Dendritic cell treated with granulocyte-macrophage colony-stimulating factor and Interleukin-4, amounts not matched to agents 40 ng/mL and 50 ng/mL, for 4 days (primary cell): ENCODE measurements at regions not wholly inside any gene's neighbourhood (a gene's known extent, or its start where the extent isn't known, plus 50 kb on each side); places are given as distances from the start of the nearest gene placed in this dataset.

Source experiments
- H3K27ac Mint-ChIP-seq: one replicate; pipeline ENCODE4 v1.8.0; 2022; ENCODE audit warnings: mild to moderate bottlenecking, mixed read lengths
- H3K27me3 Mint-ChIP-seq: one replicate; pipeline ENCODE4 v1.8.0; 2022; ENCODE audit warnings: mild to moderate bottlenecking, mixed read lengths
- H3K36me3 Mint-ChIP-seq: one replicate; pipeline ENCODE4 v1.8.0; 2022; ENCODE audit warnings: low read depth, mixed read lengths
- H3K4me1 Mint-ChIP-seq: one replicate; pipeline ENCODE4 v1.8.0; 2022; ENCODE audit warnings: low read depth, mixed read lengths
- H3K4me3 Mint-ChIP-seq: one replicate; pipeline ENCODE4 v1.8.0; 2022; ENCODE audit warnings: mild to moderate bottlenecking, moderate library complexity, mixed read lengths
- H3K9me3 Mint-ChIP-seq: one replicate; pipeline ENCODE4 v1.8.0; 2022; ENCODE audit warnings: mixed read lengths
- intact Hi-C: fragments of 100-400 bp; cut with micrococcal nuclease; formaldehyde crosslinking; loops from one replicate; pipeline ENCODE4 v1.15.0; 2022

- H3K36me3 Mint-ChIP-seq = no peaks in the 10 kb centered on the region
- H3K4me3 Mint-ChIP-seq = no peak overlapping the region
- H3K9me3 Mint-ChIP-seq = no peaks in the 10 kb centered on the region
- no peak overlapping the region for H3K27ac Mint-ChIP-seq
- H3K27me3 Mint-ChIP-seq = peaks cover 8% of the 10 kb centered on the region
- peaks cover 8% of the 10 kb centered on the region for H3K4me1 Mint-ChIP-seq
- intact Hi-C loops = loop anchor here (10.0 kb wide), 1 partner anchor 931 kb away; no protein-coding TSS in a partner anchor
Measured at GRCh38 chr1:14113841-14114567, 414.0 kb downstream of the PRDM2 start.

- no peak overlapping the region for H3K4me3 Mint-ChIP-seq
- peaks cover 10% of the 10 kb centered on the region for H3K9me3 Mint-ChIP-seq
- H3K27ac Mint-ChIP-seq = no peak overlapping the region
- intact Hi-C loops = loop anchor here (10.0 kb wide), 1 partner anchor 929 kb away; no protein-coding TSS in a partner anchor
- H3K36me3 Mint-ChIP-seq = no peaks in the 10 kb centered on the region
- peaks cover 8% of the 10 kb centered on the region for H3K27me3 Mint-ChIP-seq
- H3K4me1 Mint-ChIP-seq = peaks cover 8% of the 10 kb centered on the region
Measured at GRCh38 chr1:14115976-14116375, 416.0 kb downstream of the PRDM2 start.

DNA sequence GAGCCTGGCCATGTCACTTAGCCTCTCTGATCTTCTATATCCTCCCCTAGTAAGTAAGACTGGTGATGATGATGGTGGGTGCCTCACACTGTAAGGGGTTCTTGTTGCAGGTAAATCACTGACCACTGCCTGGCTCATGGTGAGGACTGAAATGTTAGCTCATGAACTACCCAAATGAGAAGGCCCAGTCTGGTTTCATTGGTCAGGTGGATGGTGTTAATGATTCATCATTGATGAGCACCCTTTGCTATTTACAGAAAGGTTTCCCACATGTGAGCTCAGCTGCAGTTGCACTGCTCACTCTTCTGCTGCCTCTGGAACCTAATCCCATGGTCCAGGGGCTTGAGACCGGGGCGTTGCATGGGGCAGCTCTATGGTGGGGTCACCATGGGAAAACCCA, 417.7 kb downstream of the PRDM2 start:
- no peak overlapping the region for H3K4me3 Mint-ChIP-seq
- H3K27ac Mint-ChIP-seq = no peak overlapping the region
- intact Hi-C loops = loop anchor here (10.0 kb wide), 1 partner anchor 927 kb away; no protein-coding TSS in a partner anchor
- H3K4me1 Mint-ChIP-seq = peaks cover 8% of the 10 kb centered on the region
- H3K36me3 Mint-ChIP-seq = no peaks in the 10 kb centered on the region
- H3K9me3 Mint-ChIP-seq = peaks cover 12% of the 10 kb centered on the region
- peaks cover 10% of the 10 kb centered on the region for H3K27me3 Mint-ChIP-seq

GRCh38 chr1:14118691-14119485, 418.9 kb downstream of the PRDM2 start:
- peaks cover 12% of the 10 kb centered on the region for H3K9me3 Mint-ChIP-seq

GRCh38 chr1:14120895-14121294, 420.9 kb downstream of the PRDM2 start:
- no peak overlapping the region for H3K4me3 Mint-ChIP-seq
- intact Hi-C loops = no loop called here
- peaks cover 12% of the 10 kb centered on the region for H3K9me3 Mint-ChIP-seq
- no peaks in the 10 kb centered on the region for H3K4me1 Mint-ChIP-seq
- no peak overlapping the region for H3K27ac Mint-ChIP-seq
- peaks cover 2% of the 10 kb centered on the region for H3K27me3 Mint-ChIP-seq
- H3K36me3 Mint-ChIP-seq = no peaks in the 10 kb centered on the region

More at GRCh38 chr1:14118691-14119485, 418.9 kb downstream of the PRDM2 start:
- H3K27me3 Mint-ChIP-seq = peaks cover 8% of the 10 kb centered on the region
- no peak overlapping the region for H3K27ac Mint-ChIP-seq
- H3K36me3 Mint-ChIP-seq = no peaks in the 10 kb centered on the region
- intact Hi-C loops = loop anchor here (10.0 kb wide), 1 partner anchor 926 kb away; no protein-coding TSS in a partner anchor
- no peak overlapping the region for H3K4me3 Mint-ChIP-seq
- peaks cover 8% of the 10 kb centered on the region for H3K4me1 Mint-ChIP-seq

DNA sequence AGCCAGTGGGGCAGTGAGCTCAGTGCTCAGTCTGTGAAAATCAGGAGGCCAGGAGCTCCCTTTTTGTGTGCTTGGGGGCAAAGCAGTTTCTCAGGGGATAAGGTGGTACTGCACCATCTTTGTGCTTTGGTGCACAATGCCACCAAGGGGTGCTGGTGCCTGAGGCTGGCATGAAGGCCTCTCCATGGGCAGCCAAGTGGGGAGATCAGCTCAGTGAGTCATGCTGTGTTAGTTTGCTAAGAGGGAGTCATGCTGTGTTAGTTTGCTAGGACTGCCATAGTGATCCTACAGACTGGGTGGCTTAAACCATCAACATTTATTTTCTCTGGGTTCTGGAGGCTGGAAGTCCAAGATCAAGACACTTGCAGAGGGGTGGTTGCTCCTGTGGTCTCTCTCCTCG, 428.1 kb downstream of the PRDM2 start:
- H3K4me1 Mint-ChIP-seq = no peaks in the 10 kb centered on the region
- no peak overlapping the region for H3K27ac Mint-ChIP-seq
- H3K4me3 Mint-ChIP-seq = no peak overlapping the region
- intact Hi-C loops = no loop called here
- H3K27me3 Mint-ChIP-seq = peaks cover 2% of the 10 kb centered on the region
- H3K9me3 Mint-ChIP-seq = no peaks in the 10 kb centered on the region
- no peaks in the 10 kb centered on the region for H3K36me3 Mint-ChIP-seq

GRCh38 chr1:14129009-14129408, 429.0 kb downstream of the PRDM2 start:
- intact Hi-C loops = no loop called here
- H3K27me3 Mint-ChIP-seq = peaks cover 2% of the 10 kb centered on the region

GRCh38 chr1:14135070-14135469, 435.1 kb downstream of the PRDM2 start:
- intact Hi-C loops = no loop called here
- no peak overlapping the region for H3K4me3 Mint-ChIP-seq
- no peaks in the 10 kb centered on the region for H3K36me3 Mint-ChIP-seq
- H3K27ac Mint-ChIP-seq = no peak overlapping the region
- H3K9me3 Mint-ChIP-seq = no peaks in the 10 kb centered on the region
- H3K4me1 Mint-ChIP-seq = no peaks in the 10 kb centered on the region
- peaks cover 2% of the 10 kb centered on the region for H3K27me3 Mint-ChIP-seq

More at GRCh38 chr1:14129009-14129408, 429.0 kb downstream of the PRDM2 start:
- no peaks in the 10 kb centered on the region for H3K36me3 Mint-ChIP-seq
- H3K9me3 Mint-ChIP-seq = no peaks in the 10 kb centered on the region
- no peak overlapping the region for H3K4me3 Mint-ChIP-seq
- H3K27ac Mint-ChIP-seq = no peak overlapping the region
- no peaks in the 10 kb centered on the region for H3K4me1 Mint-ChIP-seq

DNA sequence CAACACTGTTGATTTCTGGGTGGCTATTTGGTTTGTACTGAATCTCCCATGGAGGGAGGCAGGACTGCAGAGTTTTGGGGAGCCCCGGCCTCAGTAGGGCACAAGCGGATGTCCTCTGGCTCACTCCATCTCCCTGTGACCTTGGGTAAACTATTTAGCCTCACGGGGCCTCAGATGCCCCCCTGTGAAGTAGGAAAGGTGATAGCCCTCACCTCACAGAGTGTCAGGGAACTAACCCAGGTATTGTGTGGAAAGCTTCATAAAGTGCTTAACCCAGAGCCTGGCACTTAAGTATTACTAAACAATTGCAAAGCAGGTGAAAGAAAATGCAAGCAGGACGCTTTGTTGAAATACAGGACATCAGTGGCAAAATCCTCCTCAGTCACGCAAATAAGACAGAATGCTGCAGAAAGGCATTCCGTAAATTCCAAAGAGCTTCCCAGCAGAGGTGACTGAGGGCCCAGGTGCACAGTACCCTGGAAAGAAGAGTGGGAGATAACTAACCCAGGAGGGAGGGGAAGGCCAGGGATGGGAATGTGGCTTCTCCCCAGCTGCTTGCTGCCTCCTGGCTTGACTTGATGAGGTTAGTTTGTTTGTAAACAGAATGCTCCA, 436.3 kb downstream of the PRDM2 start:
- Mint-ChIP-seq H3K4me1 (no peaks in the 10 kb centered on the region), H3K27ac (no peak overlapping the region), H3K9me3 (no peaks in the 10 kb centered on the region), H3K27me3 (peaks cover 2% of the 10 kb centered on the region), H3K4me3 (no peak overlapping the region), H3K36me3 (no peaks in the 10 kb centered on the region)
- intact Hi-C loops = no loop called here

GRCh38 chr1:14136881-14137280, 436.9 kb downstream of the PRDM2 start:
- Mint-ChIP-seq H3K27me3 (peaks cover 2% of the 10 kb centered on the region), H3K9me3 (no peaks in the 10 kb centered on the region), H3K27ac (no peak overlapping the region), H3K4me3 (no peak overlapping the region), H3K4me1 (no peaks in the 10 kb centered on the region), H3K36me3 (no peaks in the 10 kb centered on the region)
- intact Hi-C loops = no loop called here

DNA sequence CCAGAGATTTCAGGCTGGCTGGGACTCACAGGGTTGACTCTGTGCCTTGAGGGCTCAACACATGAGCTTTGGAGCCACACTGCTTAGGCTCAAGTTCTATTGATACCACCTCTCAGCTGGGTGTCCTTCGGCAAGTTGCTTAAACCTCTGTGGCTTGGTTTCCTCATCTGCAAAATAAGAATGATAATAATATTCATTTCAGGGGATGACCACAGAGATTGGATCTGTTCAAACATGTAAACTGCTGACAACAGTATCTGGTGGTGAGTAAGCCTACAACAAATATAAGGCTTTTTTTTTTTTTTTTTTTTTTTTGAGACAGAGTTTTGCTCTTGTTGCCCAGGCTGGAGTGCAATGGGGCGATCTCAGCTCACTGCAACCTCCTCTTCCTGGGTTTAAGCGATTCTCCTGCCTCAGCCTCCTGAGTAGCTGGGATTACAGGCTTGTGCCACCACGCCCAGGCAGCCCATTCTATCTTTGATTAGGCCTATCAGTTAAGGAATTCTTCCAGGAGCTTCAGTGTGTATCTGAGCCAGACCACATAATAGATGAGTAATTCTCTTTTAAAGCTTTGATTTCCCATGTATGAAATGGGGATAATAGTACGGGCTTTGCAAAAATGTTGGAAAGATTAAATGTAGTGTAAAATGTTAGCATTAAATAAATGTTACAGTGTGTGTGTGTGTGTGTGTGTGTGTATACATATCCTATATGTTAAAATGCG, 437.6 kb downstream of the PRDM2 start:
- intact Hi-C loops = no loop called here
- H3K4me1 Mint-ChIP-seq = no peaks in the 10 kb centered on the region
- no peak overlapping the region for H3K4me3 Mint-ChIP-seq
- peaks cover 2% of the 10 kb centered on the region for H3K27me3 Mint-ChIP-seq
- H3K36me3 Mint-ChIP-seq = no peaks in the 10 kb centered on the region
- H3K9me3 Mint-ChIP-seq = no peaks in the 10 kb centered on the region
- no peak overlapping the region for H3K27ac Mint-ChIP-seq

DNA sequence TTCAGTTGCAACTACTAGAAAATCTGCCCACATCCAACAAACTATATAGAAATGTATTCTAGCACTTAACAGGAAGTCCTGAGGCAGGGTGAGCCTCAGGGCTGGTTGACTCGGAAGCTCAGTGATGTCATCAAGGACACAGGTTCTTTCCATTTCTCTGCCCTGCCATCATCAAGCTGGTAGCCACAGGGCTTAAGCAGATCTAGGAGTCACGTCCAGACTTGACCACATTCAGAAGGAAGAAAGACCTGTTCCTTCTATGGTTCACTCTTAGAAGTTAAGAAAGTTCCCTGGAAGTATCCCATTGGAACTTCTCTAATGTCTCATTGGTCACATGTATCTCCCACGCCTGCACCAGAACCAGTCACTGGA, 438.1 kb downstream of the PRDM2 start:
- Mint-ChIP-seq H3K27me3 (peaks cover under 1% of the 10 kb centered on the region), H3K4me1 (no peaks in the 10 kb centered on the region), H3K4me3 (no peak overlapping the region), H3K36me3 (no peaks in the 10 kb centered on the region), H3K9me3 (no peaks in the 10 kb centered on the region), H3K27ac (no peak overlapping the region)
- intact Hi-C loops = no loop called here

DNA sequence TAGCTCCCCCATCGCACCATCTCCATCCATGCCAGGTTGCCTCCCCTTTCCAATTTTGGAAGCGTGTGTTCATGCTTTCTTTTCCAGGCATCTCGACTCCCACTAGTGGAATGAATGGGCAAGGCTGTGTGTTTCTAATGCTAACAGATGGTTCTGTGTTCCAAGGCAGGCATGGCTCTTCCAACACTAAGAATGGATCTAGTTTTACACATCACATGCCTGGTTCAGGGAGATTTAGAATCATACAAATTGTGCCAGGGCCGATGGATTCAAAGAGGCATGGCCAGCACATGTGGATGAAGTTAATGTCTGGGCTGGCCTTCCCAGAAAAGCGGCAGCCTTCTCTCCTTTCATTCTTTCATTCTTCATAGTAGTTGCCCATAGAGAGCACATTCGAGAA, 438.7 kb downstream of the PRDM2 start:
- Mint-ChIP-seq H3K27ac (no peak overlapping the region), H3K9me3 (no peaks in the 10 kb centered on the region), H3K36me3 (no peaks in the 10 kb centered on the region), H3K27me3 (no peaks in the 10 kb centered on the region), H3K4me1 (no peaks in the 10 kb centered on the region), H3K4me3 (no peak overlapping the region)
- intact Hi-C loops = no loop called here
